Fibroblast of lung (primary cell): ENCODE measurements at regions not wholly inside any gene's neighbourhood (a gene's known extent, or its start where the extent isn't known, plus 50 kb on each side); places are given as distances from the start of the nearest gene placed in this dataset.

ENCODE experiments used
- DNase-seq, 2 donors: peaks; one replicate each; pipeline versions ENCODE4 v3.0.0 to v3.0.0-alpha.2; 2010; ENCODE audit warnings: low read depth in 2 of 2
- H2AFZ ChIP-seq: 2 replicates; pipeline ENCODE4 v1.5.1; 2012; ENCODE audit warnings: low read length, control low read depth, inconsistent platforms
- H3K27ac ChIP-seq: 2 replicates; pipeline ENCODE4 v1.5.1; 2011; ENCODE audit warnings: low read length, control low read depth; ENCODE audit not compliant: insufficient read depth
- H3K27me3 ChIP-seq: 2 replicates; pipeline ENCODE4 v1.5.1; 2011; ENCODE audit warnings: mild to moderate bottlenecking, low read length; ENCODE audit not compliant: control insufficient read depth, insufficient read depth
- H3K36me3 ChIP-seq: 2 replicates; pipeline ENCODE4 v1.5.1; 2011; ENCODE audit warnings: low read length; ENCODE audit not compliant: control insufficient read depth, insufficient read depth
- H3K4me1 ChIP-seq: 2 replicates; pipeline ENCODE4 v1.5.1; 2011; ENCODE audit warnings: low read length; ENCODE audit not compliant: control insufficient read depth, insufficient read depth; ENCODE audit errors: extremely low read depth
- H3K4me2 ChIP-seq: 2 replicates; pipeline ENCODE4 v1.5.1; 2011; ENCODE audit warnings: low read length, control low read depth; ENCODE audit not compliant: insufficient read depth; ENCODE audit errors: extremely low read depth
- H3K4me3 ChIP-seq, 4 experiments: fragments of 200-600 bp in 1 of 4; sonication (generic) in 1 of 4; replicated peaks in 1 of 4; 2 replicates each; pipeline ENCODE4 v1.5.1; 2011 to 2016; ENCODE audit warnings: low read length in 4 of 4, low read depth in 3 of 4, mild to moderate bottlenecking in 3 of 4, control low read depth in 2 of 4, inconsistent platforms in 1 of 4, mixed read lengths in 1 of 4; ENCODE audit not compliant: insufficient read depth in 1 of 4; ENCODE audit errors: control extremely low read depth in 1 of 4
- H3K79me2 ChIP-seq: 2 replicates; pipeline ENCODE4 v1.5.1; 2012; ENCODE audit warnings: mild to moderate bottlenecking, low read length, inconsistent platforms; ENCODE audit not compliant: control insufficient read depth, insufficient read depth
- H3K9ac ChIP-seq: 2 replicates; pipeline ENCODE4 v1.5.1; 2011; ENCODE audit warnings: mild to moderate bottlenecking, low read length, control low read depth; ENCODE audit not compliant: insufficient read depth
- H3K9me3 ChIP-seq: 2 replicates; pipeline ENCODE4 v1.5.1; 2012; ENCODE audit warnings: low read depth, low read length; ENCODE audit not compliant: control insufficient read depth, insufficient read depth
- H4K20me1 ChIP-seq: 2 replicates; pipeline ENCODE4 v1.5.1; 2011; ENCODE audit warnings: low read length; ENCODE audit not compliant: control insufficient read depth, insufficient read depth; ENCODE audit errors: extremely low read depth
- EZH2 ChIP-seq: IDR thresholded peaks from 2 replicates; pipeline ENCODE4 v1.5.1; 2012; ENCODE audit warnings: low read length, control low read depth, mild to moderate bottlenecking; ENCODE audit errors: missing control alignments
- TF ChIP-seq, protein P1 (sequence below), 2 donors: IDR thresholded peaks in 1 of 2; conservative IDR thresholded peaks in 1 of 2; 1 replicate in 1 of 2; 2 replicates in 1 of 2; pipeline ENCODE4 v1.5.1; 2011 to 2012; ENCODE audit warnings: low read length in 2 of 2, control low read depth in 1 of 2, inconsistent platforms in 1 of 2, low read depth in 1 of 2, mild to moderate bottlenecking in 1 of 2

DNA sequence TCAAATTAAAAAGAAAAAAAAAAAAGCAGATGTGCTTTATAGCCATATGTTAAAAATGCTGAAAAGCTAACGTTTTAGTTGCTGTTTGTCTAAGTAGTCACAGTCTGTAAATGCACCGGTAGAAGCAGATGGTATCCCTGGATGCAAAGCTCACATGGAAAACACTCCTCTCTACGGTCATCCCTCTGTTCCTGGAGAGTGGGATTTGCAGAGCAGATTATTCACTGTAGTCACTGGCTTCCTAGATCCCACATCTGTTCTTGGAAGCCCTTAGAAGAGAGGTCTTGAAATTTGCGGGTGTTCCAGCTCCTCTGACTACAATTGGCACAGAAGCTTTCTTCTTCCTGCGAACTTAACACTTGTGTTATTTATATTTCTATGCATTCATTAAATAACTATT, 186.6 kb downstream of the PMP22 start:
- no peak overlapping the region for H3K9ac ChIP-seq
- no peaks in the 10 kb centered on the region for H3K79me2 ChIP-seq
- no peaks in the 10 kb centered on the region for H3K36me3 ChIP-seq
- no peak overlapping the region for H3K4me2 ChIP-seq
- H3K9me3 ChIP-seq: no peaks in the 10 kb centered on the region
- H3K27me3 ChIP-seq: no peaks in the 10 kb centered on the region
- no peak overlapping the region for H3K4me3 ChIP-seq
- H4K20me1 ChIP-seq: no peaks in the 10 kb centered on the region
- no peak overlapping the region for H3K27ac ChIP-seq
- no peaks in the 10 kb centered on the region for H3K4me1 ChIP-seq
- H2AFZ ChIP-seq: no peak overlapping the region
- no peak for TF ChIP-seq EZH2
- TF ChIP-seq, protein P1, sequence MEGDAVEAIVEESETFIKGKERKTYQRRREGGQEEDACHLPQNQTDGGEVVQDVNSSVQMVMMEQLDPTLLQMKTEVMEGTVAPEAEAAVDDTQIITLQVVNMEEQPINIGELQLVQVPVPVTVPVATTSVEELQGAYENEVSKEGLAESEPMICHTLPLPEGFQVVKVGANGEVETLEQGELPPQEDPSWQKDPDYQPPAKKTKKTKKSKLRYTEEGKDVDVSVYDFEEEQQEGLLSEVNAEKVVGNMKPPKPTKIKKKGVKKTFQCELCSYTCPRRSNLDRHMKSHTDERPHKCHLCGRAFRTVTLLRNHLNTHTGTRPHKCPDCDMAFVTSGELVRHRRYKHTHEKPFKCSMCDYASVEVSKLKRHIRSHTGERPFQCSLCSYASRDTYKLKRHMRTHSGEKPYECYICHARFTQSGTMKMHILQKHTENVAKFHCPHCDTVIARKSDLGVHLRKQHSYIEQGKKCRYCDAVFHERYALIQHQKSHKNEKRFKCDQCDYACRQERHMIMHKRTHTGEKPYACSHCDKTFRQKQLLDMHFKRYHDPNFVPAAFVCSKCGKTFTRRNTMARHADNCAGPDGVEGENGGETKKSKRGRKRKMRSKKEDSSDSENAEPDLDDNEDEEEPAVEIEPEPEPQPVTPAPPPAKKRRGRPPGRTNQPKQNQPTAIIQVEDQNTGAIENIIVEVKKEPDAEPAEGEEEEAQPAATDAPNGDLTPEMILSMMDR (conservative IDR thresholded peaks at IDR 0.05 in 1 of 2, IDR thresholded peaks at IDR 0.05 in 1 of 2; ENCODE audit: low read depth in 1 of 2, low read length in 2 of 2): no peak
- DNase-seq: no peak

DNA sequence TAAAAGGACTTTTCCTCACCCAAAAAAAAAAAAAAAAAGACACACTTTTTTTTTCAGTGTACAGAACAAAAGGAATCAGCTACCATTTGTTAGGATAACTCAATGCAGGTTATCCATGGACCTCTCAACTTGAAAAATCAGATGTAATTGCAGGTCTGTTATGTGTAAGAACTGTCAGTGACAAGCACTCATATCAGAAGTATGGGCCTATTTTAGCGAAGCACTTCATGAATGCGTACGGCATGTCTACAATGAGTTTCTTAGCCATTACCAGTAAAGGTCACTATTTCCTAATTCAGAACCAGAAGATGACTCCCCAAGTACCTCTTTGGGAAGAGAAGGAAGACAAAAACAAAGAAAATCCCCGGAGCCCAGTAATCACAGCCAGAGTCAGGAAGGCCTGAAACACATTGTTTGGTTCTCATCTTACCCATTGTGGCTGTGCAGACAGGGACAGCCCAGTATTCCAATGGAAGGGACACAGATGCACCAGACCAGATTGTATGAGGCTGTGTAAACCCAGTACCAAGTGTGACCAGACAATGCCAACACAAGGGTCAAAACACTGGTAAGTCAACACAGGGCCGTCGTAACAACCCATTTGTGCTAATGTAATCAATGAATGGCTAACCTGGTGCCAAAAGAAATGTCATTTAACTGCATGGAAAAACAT, 188.0 kb downstream of the PMP22 start:
- Histone ChIP-seq H3K27me3 (no peaks in the 10 kb centered on the region), H3K27ac (no peak overlapping the region), H3K79me2 (no peaks in the 10 kb centered on the region), H3K9me3 (no peaks in the 10 kb centered on the region), H2AFZ (no peak overlapping the region), H3K4me3 (no peak overlapping the region), H3K36me3 (no peaks in the 10 kb centered on the region), H3K4me2 (no peak overlapping the region), H3K4me1 (no peaks in the 10 kb centered on the region), H3K9ac (no peak overlapping the region), H4K20me1 (no peaks in the 10 kb centered on the region)
- DNase-seq: no peak
- TF ChIP-seq, protein P1 (conservative IDR thresholded peaks at IDR 0.05 in 1 of 2, IDR thresholded peaks at IDR 0.05 in 1 of 2; ENCODE audit: low read depth in 1 of 2, low read length in 2 of 2): no peak

DNA sequence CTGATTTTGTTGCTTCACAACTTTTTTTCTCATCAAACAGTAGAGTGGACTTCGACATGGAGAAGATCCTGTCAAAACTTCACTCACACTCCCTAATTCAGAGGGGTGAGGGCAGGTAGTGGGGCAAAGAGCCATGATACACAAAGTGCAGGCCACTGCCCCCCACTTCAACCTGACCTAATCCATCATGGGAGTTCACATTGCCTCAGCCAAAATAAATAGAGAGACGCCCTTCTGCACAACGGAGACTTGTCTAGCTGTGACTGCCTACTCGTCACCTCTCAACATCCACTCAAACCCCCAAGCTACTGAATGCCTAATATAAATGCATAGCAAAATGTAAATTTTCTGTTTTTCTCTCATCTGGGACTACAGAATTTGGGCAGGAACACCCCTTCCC, 213.2 kb downstream of the PMP22 start:
- Histone ChIP-seq H3K9ac (no peak overlapping the region), H3K4me1 (no peaks in the 10 kb centered on the region), H3K9me3 (no peaks in the 10 kb centered on the region), H4K20me1 (no peaks in the 10 kb centered on the region), H3K27ac (no peak overlapping the region), H3K36me3 (no peaks in the 10 kb centered on the region), H3K27me3 (no peaks in the 10 kb centered on the region), H3K4me3 (no peak overlapping the region), H3K4me2 (no peak overlapping the region), H2AFZ (no peak overlapping the region), H3K79me2 (no peaks in the 10 kb centered on the region)
- TF ChIP-seq, protein P1 (conservative IDR thresholded peaks at IDR 0.05 in 1 of 2, IDR thresholded peaks at IDR 0.05 in 1 of 2; ENCODE audit: low read depth in 1 of 2, low read length in 2 of 2): no peak
- no peak for TF ChIP-seq EZH2
- no peak for DNase-seq
